Transverse colon (tissue), 4 donors: ENCODE measurements at regions not wholly inside any gene's neighbourhood (a gene's known extent, or its start where the extent isn't known, plus 50 kb on each side); places are given as distances from the start of the nearest gene placed in this dataset.

Experiments
- CTCF ChIP-seq, 5 experiments: fragments of 200-600 bp in 3 of 5; fragments of 450-650 bp in 2 of 5; sonication (generic) in 3 of 5; IDR thresholded peaks; 1 replicate in 2 of 5; 2 replicates in 3 of 5; pipeline ENCODE4 v1.5.1; 2016 to 2017; ENCODE audit warnings: antibody characterized with exemption in 5 of 5, inconsistent platforms in 3 of 5, mild to moderate bottlenecking in 2 of 5, moderate library complexity in 1 of 5
- EP300 ChIP-seq: sonication (generic); formaldehyde crosslinking; IDR thresholded peaks from one replicate; pipeline ENCODE4 v1.6.1; 2017; ENCODE audit warnings: antibody characterized with exemption, low read depth
- POLR2A ChIP-seq: fragments of 450-650 bp; IDR thresholded peaks from one replicate; pipeline ENCODE4 v1.6.1; 2016; ENCODE audit warnings: antibody characterized with exemption, mild to moderate bottlenecking, moderate library complexity
- POLR2AphosphoS5 ChIP-seq, 3 donors: sonication (generic); formaldehyde crosslinking; IDR thresholded peaks; one replicate each; pipeline ENCODE4 v1.6.1; 2016; ENCODE audit warnings: antibody characterized with exemption in 3 of 3

- TF ChIP-seq CTCF (IDR thresholded peaks at IDR 0.05) (no peak), POLR2A (no peak), EP300 (no peak), POLR2AphosphoS5 (IDR thresholded peaks at IDR 0.05) (no peak)
These were observed 285.7 kb upstream of the CTNNB1 start for GRCh38 chr3:40913641-40914040.
